HG02938 (cell line): ENCODE measurements at regions not wholly inside any gene's neighbourhood (a gene's known extent, or its start where the extent isn't known, plus 50 kb on each side); places are given as distances from the start of the nearest gene placed in this dataset.

Experiments
- ATAC-seq: cut with Tn5 transposase; IDR thresholded peaks from one replicate; pipeline ENCODE4 v1.9.1; 2021; ENCODE audit warnings: mild to moderate bottlenecking, moderate library complexity; ENCODE audit not compliant: unreplicated experiment

DNA sequence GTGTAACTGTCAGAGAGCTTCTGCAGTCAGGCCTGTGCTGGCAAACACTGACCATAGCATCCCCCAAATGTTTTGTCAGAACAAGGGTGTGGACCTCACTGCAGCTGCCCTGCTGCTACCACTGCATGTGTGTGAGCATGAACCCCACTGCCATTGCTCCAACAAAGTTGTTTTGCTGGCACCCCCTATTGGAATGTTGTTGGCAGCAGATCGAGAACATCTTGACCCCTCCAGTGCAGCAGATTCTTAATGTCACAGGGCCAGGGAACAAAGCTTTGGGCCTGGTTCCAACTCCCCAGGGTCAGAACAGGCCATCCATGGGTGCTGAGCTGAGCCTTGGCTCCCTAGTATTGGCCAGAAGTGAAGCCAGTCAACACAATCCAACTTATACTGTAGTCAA is 1537.4 kb downstream of the NCAM2 start:
- no peak for ATAC-seq

DNA sequence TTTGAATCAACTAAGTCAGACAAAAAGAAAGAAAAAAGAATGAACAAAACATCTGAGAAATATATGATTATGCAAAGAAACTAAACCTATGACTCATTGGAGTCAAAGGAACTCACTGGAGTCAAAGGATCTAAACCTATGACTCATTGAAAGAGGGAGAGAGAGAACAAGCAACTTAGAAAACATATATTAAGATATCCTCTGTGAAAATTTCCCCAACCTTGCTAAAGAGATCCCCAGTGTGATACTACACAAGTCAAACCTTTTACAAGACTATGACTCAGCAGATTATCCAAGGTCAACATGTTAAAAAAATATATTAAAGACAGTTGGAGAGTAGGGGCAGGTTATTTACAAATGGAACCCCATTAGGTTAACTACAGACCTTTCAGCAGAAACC is 1538.3 kb downstream of the NCAM2 start:
- no peak for ATAC-seq

DNA sequence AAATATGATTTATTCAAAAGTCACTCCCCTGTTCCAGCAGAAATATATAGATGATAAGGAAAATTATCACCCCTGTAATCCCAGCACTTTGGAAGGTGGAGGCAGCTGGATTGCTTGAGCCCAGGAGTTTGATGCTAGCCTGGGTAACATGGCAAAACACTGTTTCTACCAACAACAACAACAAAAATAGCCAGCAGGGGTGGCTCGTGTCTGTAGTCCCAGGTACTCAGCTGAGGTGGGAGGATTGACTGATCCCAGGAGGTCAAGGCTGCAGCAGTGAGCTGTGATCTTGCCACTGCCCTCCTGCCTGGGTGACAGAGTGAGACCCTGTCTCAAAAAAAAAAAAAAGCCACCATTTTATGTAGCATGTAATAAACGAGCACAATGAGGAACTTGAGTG is 1546.5 kb downstream of the NCAM2 start:
- ATAC-seq: no peak

DNA sequence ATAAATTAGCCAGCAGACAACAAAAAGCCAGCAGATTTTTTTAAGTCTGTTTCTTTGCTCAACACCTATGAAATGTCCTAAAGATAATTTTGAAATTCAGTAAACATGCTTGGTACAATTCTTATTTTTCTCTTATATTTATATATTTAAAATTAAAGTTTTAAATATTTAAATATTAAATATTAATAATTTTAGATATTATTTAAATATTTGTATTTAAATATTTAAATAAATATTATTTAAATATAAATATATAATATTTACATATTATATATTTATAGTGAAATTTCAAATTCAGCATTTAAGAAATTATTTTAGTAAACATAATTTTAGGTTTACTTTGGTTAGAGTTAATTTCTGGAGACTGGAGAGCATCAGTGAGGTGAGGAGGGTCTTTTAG is 1554.2 kb downstream of the NCAM2 start:
- ATAC-seq: no peak

DNA sequence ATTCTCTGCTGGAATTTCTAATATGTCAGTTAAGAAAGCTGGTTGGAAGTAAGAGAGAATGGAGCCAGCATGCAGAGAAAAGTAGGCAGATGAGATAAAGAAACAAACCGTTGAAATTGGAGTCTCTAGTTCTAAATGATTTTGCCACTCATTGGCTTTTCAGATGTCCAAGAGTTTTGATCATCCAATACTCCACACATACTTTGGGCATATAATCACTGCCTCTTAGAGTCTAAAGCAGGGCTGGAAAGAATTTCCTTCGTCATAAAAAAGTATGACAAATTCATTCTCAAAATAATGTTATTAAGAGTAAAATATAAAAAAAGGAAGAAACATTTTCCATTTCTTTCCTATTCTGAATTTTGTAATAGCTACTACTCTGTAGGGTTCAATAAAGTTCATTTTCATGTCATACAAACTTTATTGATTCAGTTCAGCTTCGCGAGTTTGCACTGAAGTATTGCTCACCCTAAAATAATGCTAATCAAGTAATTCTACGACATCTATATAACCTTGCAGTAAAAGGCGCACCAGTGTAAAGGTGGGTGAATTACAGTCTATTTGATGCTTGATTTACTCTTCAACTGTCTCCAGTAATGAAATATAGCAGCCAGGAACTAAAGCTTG is 1556.6 kb downstream of the NCAM2 start:
- ATAC-seq: no peak

DNA sequence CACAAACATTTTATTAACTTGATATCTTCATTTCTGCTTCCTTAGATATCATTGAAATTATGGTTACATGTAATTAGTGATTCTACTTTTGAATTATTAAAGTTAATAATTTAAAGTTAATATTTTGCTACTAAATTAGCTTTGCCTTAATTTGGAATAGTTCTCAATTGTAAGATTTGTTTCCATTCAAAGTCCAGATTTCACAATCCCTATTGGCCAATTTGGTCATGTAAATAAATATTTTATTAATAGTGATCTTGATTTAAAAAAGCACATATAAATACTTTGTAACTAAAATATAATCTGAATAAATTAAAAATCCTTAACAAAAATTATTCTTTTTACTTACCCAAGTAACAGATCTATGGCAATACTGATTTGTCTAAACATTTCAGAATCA is 1558.6 kb downstream of the NCAM2 start:
- ATAC-seq: no peak

DNA sequence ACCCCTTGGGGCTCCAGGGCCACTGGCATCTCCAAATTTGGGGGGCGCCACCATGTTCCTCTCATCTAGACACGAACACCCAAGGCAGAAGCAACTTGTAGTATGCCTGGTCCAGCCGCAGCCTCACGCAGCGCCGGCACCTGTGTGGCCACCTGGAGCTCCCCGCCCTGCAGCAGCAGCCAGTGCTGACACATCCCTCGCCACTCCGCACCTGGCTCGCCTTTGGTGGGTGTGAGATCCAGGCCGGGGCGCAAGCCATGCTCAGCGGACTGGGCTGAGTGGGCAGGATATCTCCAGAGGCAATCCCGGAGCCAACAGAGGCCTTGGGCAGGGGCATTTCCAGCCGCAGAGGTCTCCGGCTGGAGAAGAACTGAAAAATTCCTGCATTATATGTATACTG is 1563.7 kb downstream of the NCAM2 start:
- no peak for ATAC-seq

DNA sequence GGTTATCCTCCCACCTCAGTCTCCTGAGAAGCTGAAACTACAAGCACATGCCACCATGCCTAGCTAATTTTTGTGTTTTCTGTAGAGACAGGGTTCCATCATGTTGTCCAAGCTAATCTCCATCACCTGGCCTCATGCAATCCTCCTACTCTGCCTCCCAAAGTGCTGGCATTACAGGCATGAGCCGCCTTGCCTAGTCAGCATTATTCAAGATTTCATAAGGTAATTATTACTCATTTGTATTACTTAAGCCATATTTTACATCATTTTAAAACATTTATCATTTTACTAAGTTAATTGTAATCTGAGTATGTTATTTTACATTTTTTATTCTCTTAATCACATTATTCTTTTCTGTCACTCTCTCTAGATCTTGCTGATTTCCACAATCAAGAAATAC is 1575.6 kb downstream of the NCAM2 start:
- no peak for ATAC-seq

DNA sequence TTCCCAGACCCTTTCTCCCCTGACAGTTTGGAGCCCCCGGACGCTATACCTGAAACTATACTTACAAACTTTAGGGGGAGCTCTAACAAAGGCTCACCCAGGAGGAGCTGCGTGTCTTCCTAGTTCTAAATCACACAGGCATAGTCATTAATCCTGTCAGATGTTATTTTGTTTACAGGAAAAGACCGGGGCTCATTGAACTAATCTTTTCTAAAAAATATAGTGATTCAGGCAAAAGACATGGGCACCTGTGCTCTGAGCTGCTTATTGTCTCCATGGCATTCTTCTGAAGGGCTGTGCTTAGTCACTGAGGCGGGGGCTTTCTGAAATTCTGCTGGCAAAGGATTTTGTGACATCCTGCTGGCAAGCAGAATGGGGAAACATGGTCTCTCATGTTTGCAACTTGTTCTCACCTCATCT is 1577.0 kb downstream of the NCAM2 start:
- no peak for ATAC-seq

DNA sequence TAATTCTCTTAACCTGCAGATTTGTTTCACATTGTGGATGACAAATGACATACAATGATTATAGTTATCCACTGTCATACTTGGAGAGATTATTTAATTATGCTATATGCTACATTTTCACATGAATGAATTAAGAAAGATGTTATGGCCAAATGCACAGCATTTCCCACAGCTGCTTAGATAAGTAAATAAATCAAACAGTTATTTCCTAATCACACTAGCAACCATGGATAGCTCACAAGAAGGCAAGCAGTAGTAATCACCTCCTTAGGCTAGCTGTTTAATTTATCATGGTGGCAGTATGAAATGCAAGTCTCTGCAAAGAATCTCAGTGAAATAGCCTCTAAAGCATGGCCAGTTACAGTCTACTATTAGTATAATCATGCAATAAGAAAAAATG is 1581.5 kb downstream of the NCAM2 start:
- ATAC-seq: no peak

DNA sequence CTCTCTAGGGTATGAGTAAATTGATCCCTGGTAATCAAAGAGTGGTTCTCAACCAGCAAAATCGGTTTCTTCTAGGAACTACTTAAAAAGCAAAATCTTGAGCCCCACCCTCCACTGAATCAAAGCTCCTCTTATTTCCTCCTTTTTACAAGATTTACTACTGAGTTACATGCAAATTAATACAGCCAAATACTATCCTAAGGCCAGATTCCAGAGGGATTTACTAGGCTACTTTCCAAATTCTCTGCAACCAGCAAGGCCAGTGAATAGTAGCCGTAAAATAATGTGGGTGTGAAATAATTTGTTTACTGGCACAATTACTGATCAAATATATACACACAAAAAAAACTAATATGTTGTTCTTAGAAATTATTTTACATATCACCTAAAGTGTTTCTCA is 1583.8 kb downstream of the NCAM2 start:
- ATAC-seq: no peak

DNA sequence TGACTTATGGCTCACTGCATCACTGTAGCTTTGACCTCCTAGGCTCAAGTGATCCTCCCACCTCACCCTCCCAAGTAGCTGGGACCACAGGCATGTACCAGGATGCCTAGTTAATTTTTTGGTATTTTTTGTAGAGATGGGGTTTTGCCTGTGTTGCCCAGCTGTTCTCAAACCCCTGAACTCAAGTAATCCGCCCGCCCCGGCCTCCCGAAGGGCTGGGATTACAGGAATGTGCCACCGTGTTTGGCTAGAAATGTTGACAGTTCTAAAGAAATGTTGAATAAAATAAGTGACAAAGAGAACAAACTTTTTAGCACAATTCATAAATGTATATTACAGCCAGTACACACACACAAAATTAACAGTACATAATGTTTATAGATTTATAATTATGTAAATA is 1586.1 kb downstream of the NCAM2 start:
- no peak for ATAC-seq

DNA sequence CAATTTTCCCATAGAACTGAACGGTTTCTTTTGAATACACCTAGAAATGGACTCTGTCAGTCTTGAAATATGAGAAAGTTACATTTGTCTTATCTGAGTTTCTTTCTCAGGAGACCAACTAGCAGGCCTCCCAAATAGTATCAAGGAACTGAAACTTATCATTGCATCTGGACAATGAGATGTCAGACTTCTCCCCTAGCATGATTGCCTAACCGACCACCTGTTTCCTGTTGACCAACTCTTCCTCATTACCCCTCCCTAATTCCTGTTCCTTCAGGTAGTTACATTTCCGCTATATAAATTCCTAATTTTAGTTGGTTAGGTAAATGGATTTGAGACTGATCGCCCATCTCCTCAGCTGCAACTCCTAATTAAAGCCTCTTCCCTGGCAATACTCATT is 1587.3 kb downstream of the NCAM2 start:
- no peak for ATAC-seq

DNA sequence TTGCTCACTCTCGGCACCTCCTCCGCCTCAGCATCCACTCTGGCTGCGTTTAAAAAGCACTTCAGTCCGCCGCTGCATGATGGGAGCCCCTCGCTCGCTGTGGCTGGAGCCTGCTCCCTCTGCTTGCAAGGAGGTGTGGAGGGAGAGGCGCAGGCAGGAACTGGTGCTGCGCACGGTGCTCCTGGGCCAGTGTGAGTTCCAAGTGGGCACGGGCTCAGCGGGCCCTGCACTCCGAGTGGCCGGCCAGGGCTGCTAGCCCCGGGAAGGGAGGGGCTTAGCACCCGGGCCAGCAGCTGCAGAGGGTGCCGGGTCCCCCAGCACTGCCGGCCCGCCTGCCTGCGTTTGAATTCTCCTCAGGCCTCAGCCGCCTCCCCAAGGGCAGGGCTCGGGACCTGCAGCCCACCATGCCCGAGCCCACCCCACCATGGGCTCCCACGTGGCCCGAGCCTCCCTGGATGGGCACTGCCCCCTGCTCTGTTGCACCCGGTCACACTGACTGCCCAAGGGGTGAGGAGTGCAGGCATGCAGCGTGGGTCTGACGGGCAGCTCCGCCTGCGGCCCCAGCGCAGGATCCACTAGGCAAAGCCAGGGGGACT is 1599.5 kb downstream of the NCAM2 start:
- ATAC-seq: no peak

DNA sequence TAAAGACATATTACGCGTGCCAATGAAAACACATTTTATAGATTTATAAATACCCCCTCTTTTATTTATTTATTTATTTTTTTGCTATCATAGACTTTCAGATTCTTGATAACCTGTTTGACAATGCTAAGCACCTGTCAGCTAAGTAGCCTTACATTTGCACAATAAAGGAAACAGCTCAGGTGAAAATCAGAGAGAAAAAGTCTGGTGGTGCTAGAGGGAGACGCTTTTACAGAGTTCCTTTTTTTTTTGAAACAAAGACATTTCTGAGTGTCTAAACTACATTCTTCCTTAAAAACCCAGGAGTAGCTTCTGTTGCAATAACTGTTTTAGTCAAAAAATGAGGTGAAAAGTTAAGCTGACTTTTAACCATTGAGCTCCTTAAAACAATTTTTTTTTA is 1611.6 kb downstream of the NCAM2 start:
- no peak for ATAC-seq

DNA sequence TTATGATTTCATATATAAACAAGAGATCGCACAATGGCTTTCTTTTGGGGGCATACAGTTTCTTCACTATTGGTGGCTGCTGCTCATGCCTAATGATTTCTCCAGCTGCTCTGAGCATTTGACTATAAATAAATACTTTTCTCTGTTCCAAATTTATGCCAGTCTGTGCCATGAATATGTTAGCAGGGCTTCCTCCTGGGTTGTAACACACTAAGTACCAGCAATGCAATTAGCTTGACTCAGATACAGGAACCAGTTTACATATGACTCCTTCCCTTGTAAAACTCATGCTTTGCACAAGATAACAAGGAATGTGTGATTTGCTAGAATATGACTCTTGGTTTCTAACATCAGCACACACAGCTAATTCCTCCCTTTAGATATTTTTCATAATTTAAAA is 1629.7 kb downstream of the NCAM2 start:
- ATAC-seq: no peak

DNA sequence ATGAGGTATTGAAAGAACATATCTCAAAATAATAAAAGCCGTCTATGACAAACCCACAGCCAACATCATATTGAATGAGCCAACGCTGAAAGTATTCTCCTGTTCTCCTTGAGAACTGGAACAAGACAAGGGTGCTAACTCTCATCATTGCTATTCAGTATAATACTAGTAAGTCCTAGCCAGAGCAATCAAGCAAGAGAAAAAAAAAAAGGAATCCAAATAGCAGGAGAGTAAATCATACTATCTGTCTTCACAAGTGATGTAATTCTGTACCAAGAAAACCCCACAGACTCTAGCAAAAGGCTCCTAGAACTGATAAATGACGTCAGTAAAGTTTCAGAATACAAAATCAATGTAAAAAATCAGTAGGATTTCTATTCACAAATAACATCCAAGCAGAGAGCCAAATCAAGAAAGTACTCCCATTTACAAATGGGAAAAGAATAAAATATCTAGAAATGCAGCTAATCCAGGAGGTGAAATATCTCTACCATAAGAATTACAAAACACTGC is 1632.8 kb downstream of the NCAM2 start:
- ATAC-seq: no peak

DNA sequence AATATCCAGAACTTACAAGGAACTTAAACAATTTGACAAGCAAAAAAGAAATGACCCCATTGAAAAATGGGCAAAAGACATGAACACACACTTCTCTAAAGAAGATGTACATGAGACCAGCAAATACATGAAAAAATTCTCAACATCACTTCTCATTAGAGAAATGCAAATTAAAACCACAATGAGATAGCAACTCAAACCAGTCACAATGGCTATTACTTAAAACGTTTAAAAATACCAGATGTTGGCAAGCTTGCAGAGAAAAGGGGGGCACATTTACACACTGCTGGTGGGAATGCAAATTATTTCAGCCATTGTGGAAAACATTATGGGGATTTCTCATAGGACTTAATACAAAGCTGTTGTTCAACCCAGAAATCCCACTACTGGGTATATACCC is 1634.0 kb downstream of the NCAM2 start:
- no peak for ATAC-seq

DNA sequence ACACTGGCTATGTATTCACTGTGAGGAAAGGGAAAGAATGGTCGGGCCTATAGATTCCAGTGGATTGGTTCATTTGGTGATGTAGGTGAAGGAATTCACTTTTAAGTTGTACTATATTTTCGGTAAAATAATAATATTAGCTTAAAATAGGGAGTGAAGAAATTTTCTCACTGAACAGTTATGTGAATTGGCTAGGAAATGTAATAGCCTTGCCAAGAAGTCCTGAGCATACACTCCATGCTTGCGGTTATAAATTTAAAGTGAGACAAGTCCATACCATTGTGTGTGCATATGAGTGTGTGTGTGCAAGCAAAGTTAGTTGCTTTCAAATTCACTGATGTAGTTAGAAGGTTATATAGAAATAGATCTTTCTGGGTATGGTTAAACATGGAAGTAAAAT is 1651.0 kb downstream of the NCAM2 start:
- ATAC-seq: no peak

DNA sequence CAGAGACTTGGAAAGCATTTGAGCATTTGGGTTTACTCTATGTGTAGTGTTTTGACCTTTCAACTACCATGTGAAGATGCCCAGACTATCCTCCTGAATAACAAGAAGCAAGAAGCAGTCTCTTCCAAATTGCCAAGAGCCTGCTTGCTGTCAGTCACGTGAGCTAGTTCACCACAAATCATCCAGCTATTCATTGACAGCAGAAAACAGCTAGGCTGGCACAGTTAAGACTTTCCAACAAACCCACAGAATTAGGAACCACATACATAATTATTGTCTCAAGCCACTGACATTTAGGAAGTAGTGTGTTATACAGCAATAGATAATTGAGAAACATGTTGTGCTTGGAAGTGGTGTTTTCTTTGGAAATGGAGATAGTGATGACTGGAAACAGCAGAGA is 1652.0 kb downstream of the NCAM2 start:
- ATAC-seq: no peak

DNA sequence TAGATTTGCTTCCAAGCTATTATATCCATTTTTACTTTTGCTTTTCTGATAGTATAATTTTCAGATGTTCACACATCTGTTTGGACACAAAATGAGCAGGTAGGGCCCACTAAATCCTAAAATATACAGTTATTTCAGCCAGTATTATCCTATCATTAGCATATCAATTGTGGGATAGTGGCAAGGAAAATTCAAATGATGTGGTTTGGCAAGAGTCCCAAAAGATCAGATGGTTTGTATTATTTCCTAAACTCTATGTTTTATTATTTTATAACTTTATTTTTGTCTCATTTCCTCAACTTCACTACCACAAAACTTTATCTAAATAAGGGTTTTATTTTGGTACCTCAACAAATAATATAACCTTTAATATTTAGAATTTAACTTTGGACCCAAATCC is 1659.6 kb downstream of the NCAM2 start:
- no peak for ATAC-seq

DNA sequence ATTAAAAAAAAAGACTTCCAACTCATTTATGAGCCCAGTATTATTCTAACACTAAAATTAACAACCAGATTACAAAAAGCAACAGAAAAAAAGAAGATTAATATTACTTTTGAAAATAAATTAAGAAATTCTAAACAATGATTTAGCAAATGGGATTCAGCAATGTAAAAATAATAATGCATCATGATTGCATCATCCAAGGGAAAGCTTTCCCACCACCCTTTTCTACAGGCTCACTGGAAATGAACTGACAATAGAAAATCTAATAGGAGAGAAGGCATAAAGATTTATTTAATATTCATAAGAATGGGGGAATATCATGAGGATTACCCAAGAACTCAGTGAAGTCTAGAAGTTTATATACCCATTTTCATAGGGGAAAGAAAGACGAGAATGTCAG is 1671.9 kb downstream of the NCAM2 start:
- no peak for ATAC-seq

DNA sequence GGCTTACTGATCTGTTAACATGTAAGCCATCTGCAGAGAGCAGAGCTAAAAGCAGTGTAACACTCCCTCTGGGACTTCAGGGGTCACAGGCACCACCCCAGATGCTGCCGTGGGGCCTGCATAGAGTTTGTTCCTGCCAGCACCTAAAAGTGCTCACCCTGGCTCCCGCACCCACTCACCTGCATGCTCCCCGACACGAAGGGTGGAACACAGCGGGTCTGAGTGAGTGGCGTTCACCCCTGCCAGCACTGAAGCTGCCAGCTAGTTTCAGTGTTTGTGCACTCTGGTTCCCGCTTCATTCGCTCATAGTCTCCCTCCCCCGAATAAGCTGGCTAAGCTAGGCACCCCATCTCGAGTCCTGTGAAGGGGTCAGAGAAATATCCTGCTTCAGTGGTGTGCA is 1681.0 kb downstream of the NCAM2 start:
- no peak for ATAC-seq
